Large intestine (tissue), 3 donors: ENCODE measurements at regions not wholly inside any gene's neighbourhood (a gene's known extent, or its start where the extent isn't known, plus 50 kb on each side); places are given as distances from the start of the nearest gene placed in this dataset.
A peak's percentile ranks its signal among the peaks of the same experiment; 100 is the strongest.

Experiments used
- DNase-seq, 2 donors: peaks; one replicate each; pipeline versions ENCODE4 v3.0.0 to v3.0.0-alpha.2; 2013
- H3K27ac ChIP-seq: one replicate; pipeline ENCODE4 v1.5.1; 2013; ENCODE audit warnings: low read length
- H3K27me3 ChIP-seq: 2 replicates; pipeline ENCODE4 v1.6.1; 2013; ENCODE audit warnings: low read length; ENCODE audit not compliant: control insufficient read depth, insufficient read depth
- H3K36me3 ChIP-seq: 2 replicates; pipeline ENCODE4 v1.6.1; 2013; ENCODE audit warnings: low read length; ENCODE audit not compliant: control insufficient read depth, insufficient read depth
- H3K4me1 ChIP-seq: one replicate; pipeline ENCODE4 v1.6.1; 2013; ENCODE audit warnings: low read length; ENCODE audit not compliant: control insufficient read depth, insufficient read depth
- H3K4me3 ChIP-seq: one replicate; pipeline ENCODE4 v1.5.1; 2013; ENCODE audit warnings: low read length
- H3K9me3 ChIP-seq: one replicate; pipeline ENCODE4 v1.6.1; 2013; ENCODE audit warnings: mild to moderate bottlenecking, low read depth, low read length, moderate library complexity; ENCODE audit not compliant: control insufficient read depth
- WGBS: methylation state at CpG from one replicate; pipeline ENCODE4 v1.1.5; 2013; ENCODE audit warnings: low lambda C conversion rate; ENCODE audit not compliant: insufficient coverage; 5-methylcytosine and 5-hydroxymethylcytosine counted together

GRCh38 chr20:58130581-58130980, 97.9 kb downstream of the ANKRD60 start:
- H3K27ac ChIP-seq = no peak overlapping the region

GRCh38 chr20:58130156-58130555, 98.3 kb downstream of the ANKRD60 start:
- no CpG with 5 or more reads among the region's 8 CpGs for WGBS
- Histone ChIP-seq H3K4me1 (no peaks in the 10 kb centered on the region), H3K9me3 (no peaks in the 10 kb centered on the region), H3K27ac (peak overlapping the region; percentile 0), H3K4me3 (no peak overlapping the region), H3K27me3 (peaks cover 25% of the 10 kb centered on the region), H3K36me3 (no peaks in the 10 kb centered on the region)
- no peak for DNase-seq

More at GRCh38 chr20:58130581-58130980, 97.9 kb downstream of the ANKRD60 start:
- Histone ChIP-seq H3K27me3 (peaks cover 30% of the 10 kb centered on the region), H3K9me3 (no peaks in the 10 kb centered on the region), H3K4me3 (no peak overlapping the region), H3K36me3 (no peaks in the 10 kb centered on the region), H3K4me1 (peaks cover 3% of the 10 kb centered on the region)
- no peak for DNase-seq
- 53% methylated on average over 2 of the region's 14 CpGs for WGBS

GRCh38 chr20:58129721-58130151, 98.7 kb downstream of the ANKRD60 start:
- peaks cover 21% of the 10 kb centered on the region for H3K27me3 ChIP-seq
- peak overlapping the region; percentile 0 for H3K27ac ChIP-seq
- H3K36me3 ChIP-seq = no peaks in the 10 kb centered on the region
- no CpG with 5 or more reads among the region's 13 CpGs for WGBS
- no peaks in the 10 kb centered on the region for H3K4me1 ChIP-seq
- DNase-seq = no peak
- no peaks in the 10 kb centered on the region for H3K9me3 ChIP-seq
- H3K4me3 ChIP-seq = no peak overlapping the region

GRCh38 chr20:58128635-58129625, 99.5 kb downstream of the ANKRD60 start:
- no peak overlapping the region for H3K27ac ChIP-seq

GRCh38 chr20:58127701-58128111, 100.7 kb downstream of the ANKRD60 start:
- WGBS = 50% methylated on average over 1 of the region's 6 CpGs
- Histone ChIP-seq H3K9me3 (no peaks in the 10 kb centered on the region), H3K4me3 (no peak overlapping the region), H3K27ac (no peak overlapping the region), H3K36me3 (no peaks in the 10 kb centered on the region), H3K4me1 (no peaks in the 10 kb centered on the region), H3K27me3 (peaks cover 14% of the 10 kb centered on the region)
- no peak for DNase-seq

More at GRCh38 chr20:58128635-58129625, 99.5 kb downstream of the ANKRD60 start:
- no CpG with 5 or more reads among the region's 14 CpGs for WGBS
- Histone ChIP-seq H3K36me3 (no peaks in the 10 kb centered on the region), H3K4me1 (no peaks in the 10 kb centered on the region), H3K27me3 (peaks cover 18% of the 10 kb centered on the region), H3K9me3 (no peaks in the 10 kb centered on the region), H3K4me3 (no peak overlapping the region)
- DNase-seq = no peak

GRCh38 chr20:58125726-58126125, 102.7 kb downstream of the ANKRD60 start:
- H3K36me3 ChIP-seq = no peaks in the 10 kb centered on the region
- DNase-seq = no peak
- H3K9me3 ChIP-seq = no peaks in the 10 kb centered on the region
- no peak overlapping the region for H3K4me3 ChIP-seq
- no peaks in the 10 kb centered on the region for H3K4me1 ChIP-seq
- H3K27ac ChIP-seq = no peak overlapping the region
- H3K27me3 ChIP-seq = peaks cover 5% of the 10 kb centered on the region

GRCh38 chr20:58117944-58118343, 110.5 kb downstream of the ANKRD60 start:
- Histone ChIP-seq H3K27me3 (no peaks in the 10 kb centered on the region), H3K9me3 (no peaks in the 10 kb centered on the region), H3K4me3 (no peak overlapping the region), H3K27ac (no peak overlapping the region), H3K36me3 (no peaks in the 10 kb centered on the region), H3K4me1 (no peaks in the 10 kb centered on the region)
- DNase-seq = no peak

GRCh38 chr20:58116505-58116904, 111.9 kb downstream of the ANKRD60 start:
- Histone ChIP-seq H3K27me3 (no peaks in the 10 kb centered on the region), H3K9me3 (no peaks in the 10 kb centered on the region), H3K4me1 (no peaks in the 10 kb centered on the region), H3K36me3 (no peaks in the 10 kb centered on the region), H3K4me3 (no peak overlapping the region), H3K27ac (no peak overlapping the region)
- no peak for DNase-seq
- WGBS = no CpG with 5 or more reads among the region's 2 CpGs

GRCh38 chr20:58113716-58114115, 114.7 kb downstream of the ANKRD60 start:
- no peaks in the 10 kb centered on the region for H3K36me3 ChIP-seq
- H3K9me3 ChIP-seq = no peaks in the 10 kb centered on the region
- DNase-seq = no peak
- no peaks in the 10 kb centered on the region for H3K4me1 ChIP-seq
- WGBS = no CpG with 5 or more reads among the region's 10 CpGs
- H3K27me3 ChIP-seq = no peaks in the 10 kb centered on the region
- no peak overlapping the region for H3K4me3 ChIP-seq
- no peak overlapping the region for H3K27ac ChIP-seq

- Histone ChIP-seq H3K9me3 (no peaks in the 10 kb centered on the region), H3K36me3 (no peaks in the 10 kb centered on the region), H3K27ac (no peak overlapping the region), H3K27me3 (no peaks in the 10 kb centered on the region), H3K4me1 (no peaks in the 10 kb centered on the region), H3K4me3 (no peak overlapping the region)
- DNase-seq = no peak
- WGBS = 0% methylated on average over 1 of the region's 7 CpGs
Measured at GRCh38 chr20:58112017-58112781, 116.3 kb downstream of the ANKRD60 start.
